Hepatocyte (in vitro differentiated cells): ENCODE measurements at regions not wholly inside any gene's neighbourhood (a gene's known extent, or its start where the extent isn't known, plus 50 kb on each side); places are given as distances from the start of the nearest gene placed in this dataset.

Experiments used
- CTCF ChIP-seq: fragments of 200-600 bp; sonication (generic); IDR thresholded peaks from 2 replicates; pipeline ENCODE4 v1.5.1; 2016; ENCODE audit warnings: antibody characterized with exemption, mild to moderate bottlenecking; ENCODE audit not compliant: poor library complexity
- EZH2 ChIP-seq: fragments of 200-600 bp; sonication (generic); IDR thresholded peaks from 2 replicates; pipeline ENCODE4 v1.6.1; 2016; ENCODE audit warnings: antibody characterized with exemption, mild to moderate bottlenecking, borderline replicate concordance
- EZH2phosphoT487 ChIP-seq: fragments of 200-600 bp; sonication (generic); IDR thresholded peaks from one replicate; pipeline ENCODE4 v1.6.1; 2018; ENCODE audit warnings: antibody characterized with exemption, mild to moderate bottlenecking, low read depth, moderate library complexity; ENCODE audit not compliant: unreplicated experiment, severe bottlenecking

GRCh38 chr1:168926236-168926635 is 180.3 kb upstream of the ATP1B1 start:
- TF ChIP-seq CTCF (no peak), EZH2 (no peak), EZH2phosphoT487 (no peak)
